HG03571 (cell line): ENCODE measurements at regions not wholly inside any gene's neighbourhood (a gene's known extent, or its start where the extent isn't known, plus 50 kb on each side); places are given as distances from the start of the nearest gene placed in this dataset.
"Not testable (repeated sequence)": the region's sequence is repeated elsewhere in the genome, so short reads cannot be mapped to it uniquely, and the experiment has no call there.

Experiments
- ATAC-seq: cut with Tn5 transposase; IDR thresholded peaks from one replicate; pipeline ENCODE4 v1.9.1; 2021; ENCODE audit not compliant: unreplicated experiment

DNA sequence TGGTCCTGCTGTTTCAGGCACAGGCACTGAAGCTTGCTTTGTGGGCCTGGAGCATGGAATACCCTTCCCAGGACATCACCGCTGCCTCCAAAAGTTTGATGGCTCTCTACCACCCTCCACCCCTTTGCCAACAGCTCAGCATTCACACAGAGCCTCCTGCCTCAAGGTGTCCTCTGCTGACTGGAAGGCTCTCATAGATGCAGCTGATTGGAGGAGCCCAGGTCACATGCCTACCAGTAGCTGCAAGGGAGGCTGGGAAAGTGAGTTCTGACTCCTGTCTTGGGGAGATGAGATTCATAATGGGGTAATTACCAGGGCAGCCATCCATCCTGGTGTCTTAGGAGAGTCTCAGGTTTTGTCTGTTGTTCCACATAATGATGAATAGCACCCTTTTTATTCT is 124.8 kb upstream of the GRIK3 start:
- ATAC-seq: no peak

DNA sequence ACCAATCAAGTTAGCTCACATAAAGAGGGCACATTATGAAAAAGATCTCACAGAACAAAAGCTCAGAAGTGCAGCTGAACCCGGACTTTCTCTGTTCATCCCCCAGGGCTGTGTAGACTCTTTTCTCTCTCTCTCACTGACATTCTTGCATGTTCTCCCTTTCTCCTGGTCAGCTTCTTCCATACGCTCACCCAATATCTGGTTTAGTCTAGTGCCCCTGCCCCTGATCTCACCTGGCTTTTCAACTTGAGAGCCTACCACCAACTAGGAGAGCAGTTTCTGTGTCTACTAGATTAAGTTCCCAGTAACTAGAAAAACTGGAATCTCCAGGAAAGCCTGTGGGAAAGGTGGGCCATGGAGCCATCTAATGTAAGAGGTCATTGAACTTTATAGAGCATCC is 126.9 kb upstream of the GRIK3 start:
- no peak for ATAC-seq

DNA sequence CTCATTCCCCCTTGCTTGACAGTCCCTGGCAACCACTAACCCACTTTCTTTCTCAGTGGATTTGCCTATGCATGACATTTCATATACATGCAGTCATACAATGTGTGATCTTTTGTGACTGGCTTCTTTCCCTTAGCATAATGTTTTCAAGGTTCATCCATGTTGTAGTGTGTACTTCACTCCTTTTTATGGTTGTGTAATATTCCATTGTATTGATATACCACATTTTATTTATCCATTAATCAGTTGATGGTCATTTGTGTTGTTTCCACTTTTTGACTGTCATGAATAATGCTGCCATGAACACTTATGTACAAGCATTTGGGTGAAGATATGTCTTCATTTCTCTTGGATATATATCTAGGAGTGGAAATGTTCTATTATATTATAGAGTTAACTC is 127.7 kb upstream of the GRIK3 start:
- no peak for ATAC-seq

DNA sequence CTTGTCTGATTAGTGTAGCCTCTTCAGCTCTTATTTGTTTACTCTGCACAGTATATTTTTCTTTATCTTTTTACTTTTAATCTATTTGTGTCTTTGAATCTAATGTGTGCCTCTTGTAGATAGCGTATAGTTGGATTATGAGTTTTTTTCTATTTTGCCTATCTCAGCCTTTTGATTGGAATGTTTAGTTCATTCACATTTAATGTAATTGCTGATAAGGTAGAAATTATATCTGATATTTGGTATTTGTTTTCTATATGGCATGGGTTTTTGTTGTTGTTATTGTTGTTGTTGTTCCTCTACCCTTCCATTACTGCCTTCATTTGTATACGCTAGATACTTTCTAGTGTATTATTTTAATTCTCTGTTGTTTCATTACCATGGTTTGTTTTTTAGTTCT is 131.7 kb upstream of the GRIK3 start:
- no peak for ATAC-seq

DNA sequence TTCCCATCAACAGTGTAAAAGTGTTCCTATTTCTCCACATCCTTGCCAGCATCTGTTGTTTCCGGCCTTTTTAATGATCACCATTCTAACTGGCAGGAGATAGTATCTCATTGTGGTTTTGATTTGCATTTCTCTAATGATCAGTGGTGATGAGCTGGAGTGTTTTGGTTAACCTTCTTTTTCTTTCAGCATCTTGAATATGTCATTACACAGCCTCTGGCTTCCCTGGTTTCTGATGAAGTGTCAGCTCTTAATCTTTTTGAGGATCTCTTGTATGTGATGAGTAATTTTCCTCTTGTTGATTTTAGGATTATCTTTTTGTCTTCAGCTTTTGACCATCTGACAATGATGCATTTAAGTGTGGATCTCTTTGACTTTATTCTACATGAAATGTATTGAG is 133.2 kb upstream of the GRIK3 start:
- no peak for ATAC-seq

DNA sequence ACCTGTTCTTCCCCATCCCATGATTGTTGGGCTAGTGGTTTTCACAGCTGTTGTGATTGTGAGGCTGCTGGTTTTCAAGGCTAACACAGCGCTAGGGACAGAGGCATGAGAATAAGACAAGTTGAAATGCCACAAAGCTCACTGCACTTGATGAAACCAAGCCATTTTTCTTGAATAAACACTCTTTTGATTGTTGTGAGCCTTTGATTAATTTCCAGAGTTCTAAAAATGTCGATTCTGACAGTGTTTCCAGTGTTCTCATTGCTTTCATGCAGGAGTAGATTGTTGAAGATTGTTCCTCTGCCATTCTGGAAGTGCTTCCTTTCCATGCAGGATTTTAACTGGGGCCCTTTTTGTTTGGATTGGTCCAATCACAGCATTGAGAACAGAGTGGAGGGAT is 134.9 kb upstream of the GRIK3 start:
- ATAC-seq: no peak

DNA sequence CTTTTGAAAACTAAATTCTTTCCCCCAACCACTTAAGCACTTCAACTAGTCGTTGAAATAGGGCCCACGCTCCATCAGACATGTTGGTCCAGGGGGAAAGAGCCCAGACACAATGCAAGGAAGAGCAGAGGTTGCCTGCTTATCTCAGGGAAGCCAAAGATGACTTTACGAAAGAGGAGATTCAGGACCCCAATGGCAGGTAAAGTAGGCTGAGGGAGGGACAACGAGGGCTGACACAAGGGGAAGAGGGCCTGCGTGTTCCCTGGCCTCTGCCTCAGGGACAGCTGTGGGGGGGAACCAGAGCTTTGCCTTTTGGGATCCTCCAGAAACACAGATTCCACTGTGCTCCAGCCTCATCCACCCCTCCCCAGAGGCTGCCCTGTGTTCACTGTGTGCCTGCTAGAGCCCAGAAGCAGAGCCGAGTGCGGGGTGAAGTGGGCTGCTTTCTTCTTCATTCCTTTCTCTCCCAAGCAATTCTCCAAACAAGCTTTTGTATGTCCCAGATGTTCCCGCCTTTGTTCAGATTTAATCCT is 135.5 kb upstream of the GRIK3 start:
- no peak for ATAC-seq

DNA sequence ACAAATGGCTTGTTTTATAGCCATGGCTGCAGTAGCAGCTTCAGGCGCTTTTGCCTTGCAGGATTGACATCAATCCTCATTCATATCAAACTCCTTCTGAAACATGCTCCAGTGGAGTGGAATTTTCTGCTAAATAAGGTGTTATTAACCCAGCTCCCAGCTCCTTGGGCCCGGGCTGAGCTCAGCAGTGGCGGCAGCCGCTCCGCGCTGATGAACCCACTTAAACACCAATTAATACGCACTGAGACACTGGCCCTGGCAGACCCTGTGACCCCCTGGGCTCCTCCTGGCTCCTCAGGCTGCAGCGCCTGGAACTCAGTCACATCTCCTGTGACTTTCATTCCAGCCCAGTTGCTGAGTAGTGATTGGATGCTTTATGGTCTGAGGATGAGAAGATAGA is 137.4 kb upstream of the GRIK3 start:
- no peak for ATAC-seq

DNA sequence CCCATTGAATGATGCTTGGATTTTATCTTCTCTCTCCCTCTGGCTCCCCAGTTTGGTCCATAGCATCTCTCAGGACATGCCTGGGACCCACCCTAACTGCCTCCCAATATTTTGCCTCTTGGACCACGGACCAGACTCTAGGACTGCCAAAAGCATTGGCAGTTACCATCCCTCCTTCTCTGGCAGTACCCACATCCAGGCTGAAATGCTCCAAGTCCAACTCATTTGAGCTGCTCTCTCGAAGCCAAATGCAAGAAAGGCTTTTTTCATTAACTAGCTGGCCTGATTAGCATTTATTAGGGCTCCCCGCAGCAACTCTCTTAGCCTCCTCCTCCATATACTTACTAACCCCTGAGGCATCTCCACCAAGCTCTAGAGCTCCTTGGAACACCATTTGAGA is 140.0 kb upstream of the GRIK3 start:
- no peak for ATAC-seq

DNA sequence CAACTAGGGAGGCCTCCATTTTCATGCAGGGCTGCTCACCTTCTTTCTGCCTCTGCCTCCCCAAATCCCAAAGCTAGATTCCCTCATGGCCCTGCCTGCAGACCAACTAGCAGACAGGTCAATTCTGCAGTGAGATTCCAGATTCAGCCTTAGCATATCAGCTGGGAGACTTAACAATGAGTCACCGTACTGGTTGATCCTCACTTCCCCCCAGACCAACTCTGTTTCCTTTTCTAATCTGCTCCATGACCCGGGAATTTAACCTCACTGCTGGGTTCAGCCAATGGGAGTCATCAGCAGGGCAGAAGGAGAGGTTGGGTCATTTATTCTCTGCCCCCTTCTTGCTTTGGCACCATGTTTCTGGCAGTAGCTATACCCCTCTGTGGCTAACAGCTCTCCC is 140.6 kb upstream of the GRIK3 start:
- no peak for ATAC-seq

DNA sequence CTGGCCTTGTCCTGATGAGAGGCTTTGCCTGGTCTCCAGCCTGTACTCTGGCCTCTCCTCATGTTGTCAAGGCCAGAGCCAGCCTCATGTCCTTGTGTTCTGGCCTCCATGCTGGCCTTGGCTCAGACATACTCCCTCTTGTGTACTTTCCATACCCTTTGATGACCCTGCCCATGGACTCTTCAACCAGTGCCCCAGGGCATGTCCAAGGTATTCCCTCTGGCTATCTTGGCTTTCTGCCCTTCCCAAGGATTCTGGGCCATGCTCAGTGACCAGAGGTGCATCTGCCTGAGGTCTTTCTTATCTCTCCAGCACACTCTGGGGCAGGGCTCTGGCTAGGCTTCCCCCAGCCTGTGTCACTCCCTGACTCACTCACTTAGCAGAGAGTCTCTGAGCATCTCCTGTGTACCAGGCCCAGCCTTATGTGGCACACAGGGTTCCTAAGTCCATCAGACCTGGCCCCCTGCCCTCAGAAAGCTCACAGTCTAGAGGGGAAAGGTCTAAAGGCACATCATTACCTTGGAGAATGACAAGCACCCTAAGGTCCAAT is 141.4 kb upstream of the GRIK3 start:
- ATAC-seq: no peak

DNA sequence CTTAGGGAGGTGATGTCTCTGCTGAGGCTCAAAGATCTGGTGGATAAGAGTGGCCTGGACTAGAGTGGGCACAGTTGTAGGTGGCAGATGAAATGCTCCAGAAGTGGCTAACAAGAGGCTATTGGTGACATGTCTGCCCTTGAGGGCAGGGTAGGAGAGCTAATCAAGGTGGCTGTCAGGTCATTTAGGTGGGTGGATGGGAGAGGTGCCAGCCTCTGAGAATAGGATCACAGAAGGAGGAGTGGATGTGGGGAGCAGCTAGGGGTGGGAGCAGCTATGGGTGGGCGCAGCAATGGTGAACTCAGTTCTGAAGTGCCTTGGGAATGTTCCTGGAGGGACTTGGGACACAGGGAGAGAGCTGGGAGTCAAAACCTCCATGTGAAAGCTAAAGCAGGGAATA is 142.0 kb upstream of the GRIK3 start:
- no peak for ATAC-seq

DNA sequence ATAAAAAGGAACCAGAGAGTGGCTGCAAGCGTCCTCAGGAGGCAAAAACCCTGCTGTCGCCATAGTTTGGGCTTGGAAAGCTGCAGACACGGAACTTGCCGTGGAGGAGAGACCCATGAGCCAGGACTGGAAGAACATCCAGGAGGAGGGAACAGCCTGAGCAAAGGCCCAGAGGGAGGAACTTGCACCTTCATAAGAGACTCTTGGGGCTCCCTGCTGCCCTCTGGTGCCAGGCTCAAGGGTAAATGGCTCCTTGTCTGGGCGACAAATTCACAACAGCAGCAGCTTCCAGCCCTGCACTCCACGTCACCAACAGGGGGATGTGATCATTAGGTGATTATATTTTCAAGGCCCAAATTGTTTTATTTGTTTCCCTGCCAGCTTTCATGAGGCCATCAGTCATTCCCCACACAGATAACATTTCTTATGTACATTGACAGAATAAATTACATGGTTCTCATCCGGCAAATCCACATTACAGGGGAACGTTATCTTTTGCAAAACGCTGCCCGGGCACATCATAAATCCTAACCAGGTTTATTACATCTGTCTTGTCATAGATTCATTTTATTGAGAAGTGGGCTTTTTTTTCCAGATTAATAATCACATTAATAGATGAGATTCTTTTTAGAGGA is 143.0 kb upstream of the GRIK3 start:
- no peak for ATAC-seq

DNA sequence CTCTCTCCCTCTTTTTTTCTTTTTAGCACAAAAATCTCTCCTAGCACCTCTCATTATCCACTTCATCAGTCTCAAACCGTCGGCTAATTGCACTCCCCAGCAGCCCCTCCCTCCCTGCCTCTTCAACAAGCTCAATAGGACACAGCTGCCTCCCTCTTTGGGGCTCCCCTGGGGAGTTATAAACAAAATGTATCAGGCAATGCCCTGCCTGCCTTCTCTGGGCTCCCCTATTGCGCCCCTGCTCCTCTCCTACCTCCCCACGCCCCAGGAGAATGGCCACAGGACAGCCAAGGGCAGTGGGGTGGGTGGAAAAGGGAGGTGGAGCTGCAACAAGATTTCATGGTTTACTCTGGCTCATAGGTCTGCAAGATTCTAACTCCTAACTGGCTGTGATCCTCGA is 147.1 kb upstream of the GRIK3 start:
- no peak for ATAC-seq

DNA sequence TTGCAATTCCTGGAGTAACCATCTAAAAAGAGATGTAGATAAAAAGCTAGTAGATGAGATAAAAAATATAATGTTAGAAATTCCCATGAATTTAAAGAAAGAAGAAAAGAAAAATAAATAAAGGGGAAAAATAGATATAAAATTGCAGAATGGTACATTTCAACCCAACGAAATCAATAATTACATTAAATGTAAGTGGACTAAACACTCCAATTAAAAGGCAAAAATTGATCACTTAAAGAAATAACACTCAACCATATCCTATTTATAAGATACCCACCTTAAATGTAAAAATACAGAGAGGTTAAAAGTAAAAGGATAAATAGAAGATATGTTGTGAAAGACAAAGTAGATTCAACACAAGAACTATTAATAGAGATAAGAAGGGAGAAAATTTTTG is 150.5 kb upstream of the GRIK3 start:
- ATAC-seq: no peak

DNA sequence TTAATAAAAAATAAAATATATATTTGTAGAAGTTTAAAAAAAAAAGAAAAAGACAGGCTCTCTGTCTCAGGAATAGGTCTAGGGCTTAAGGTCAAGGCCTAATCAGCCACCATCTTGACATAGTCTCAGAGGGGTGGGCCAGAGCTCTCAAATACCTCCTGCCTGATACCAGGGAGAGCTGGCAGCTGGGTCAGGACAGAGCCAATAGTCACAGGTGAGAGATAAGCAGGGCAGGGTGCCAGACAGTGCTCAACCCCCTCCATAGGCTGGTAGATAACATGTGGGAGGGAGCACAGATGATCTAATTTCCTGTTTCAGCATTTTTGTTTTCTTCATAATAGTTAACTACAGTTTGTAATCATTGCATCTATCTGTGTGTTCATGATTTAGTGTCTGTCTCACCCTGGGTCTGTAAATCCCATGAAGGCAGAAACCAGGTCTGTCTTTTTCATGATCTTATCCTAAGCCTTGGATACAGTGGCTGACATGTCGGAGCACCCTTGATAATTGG is 152.0 kb upstream of the GRIK3 start:
- ATAC-seq: no peak

DNA sequence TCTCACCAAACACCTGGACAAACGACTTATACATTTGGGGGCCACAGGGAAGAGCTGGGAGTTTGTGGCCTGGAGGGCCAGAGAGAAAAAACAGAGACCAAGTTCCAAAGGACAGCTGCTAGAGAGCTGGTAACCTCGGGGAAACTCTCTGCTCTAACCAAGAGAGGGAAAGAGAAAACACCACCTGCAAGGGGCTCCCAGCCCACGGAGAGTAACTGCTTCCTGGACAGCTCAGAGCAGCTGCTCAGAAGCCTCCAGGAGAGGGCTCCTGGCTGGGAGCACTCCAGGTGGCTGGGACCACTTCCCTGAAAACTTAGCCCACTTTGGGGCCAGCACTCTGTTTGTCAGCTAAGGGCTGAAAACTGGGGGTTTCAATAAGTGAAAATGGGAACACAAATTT is 154.8 kb upstream of the GRIK3 start:
- no peak for ATAC-seq

DNA sequence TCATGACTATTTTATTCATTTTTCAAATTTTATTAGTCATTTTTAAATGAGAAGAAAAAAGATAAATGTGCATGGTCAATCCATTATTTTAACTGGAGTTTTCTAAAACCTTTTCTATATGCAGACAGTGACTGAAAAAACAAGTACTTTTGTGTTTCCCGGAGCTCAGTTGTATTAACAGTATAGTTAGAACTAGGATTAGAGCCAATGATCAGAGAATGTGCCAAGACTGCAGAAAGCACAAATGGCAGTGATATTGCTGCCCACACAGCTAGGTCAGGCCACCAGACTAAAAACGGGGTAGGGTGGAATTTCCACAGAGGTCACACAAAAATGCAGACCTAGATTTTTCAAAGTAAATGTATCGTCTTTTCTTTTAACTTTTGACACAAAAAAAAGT is 163.1 kb upstream of the GRIK3 start:
- no peak for ATAC-seq

DNA sequence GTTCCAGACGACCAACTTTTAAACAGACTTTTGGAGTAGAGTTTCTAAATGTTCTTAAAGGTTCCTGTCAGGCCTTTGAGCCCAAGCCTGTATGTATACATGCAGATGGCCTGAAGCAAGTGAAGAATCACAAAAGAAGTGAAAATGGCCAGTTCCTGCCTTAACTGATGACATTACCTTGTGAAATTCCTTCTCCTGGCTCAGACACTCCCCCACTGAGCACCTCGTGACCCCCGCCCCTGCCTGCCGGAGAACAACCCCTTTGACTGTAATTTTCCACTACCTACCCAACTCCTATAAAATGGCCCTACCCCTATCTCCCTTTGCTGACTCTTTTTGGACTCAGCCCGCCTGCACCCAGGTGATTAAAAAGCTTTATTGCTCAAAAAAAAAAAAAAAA is 180.0 kb upstream of the GRIK3 start:
- not testable (repeated sequence) for ATAC-seq

DNA sequence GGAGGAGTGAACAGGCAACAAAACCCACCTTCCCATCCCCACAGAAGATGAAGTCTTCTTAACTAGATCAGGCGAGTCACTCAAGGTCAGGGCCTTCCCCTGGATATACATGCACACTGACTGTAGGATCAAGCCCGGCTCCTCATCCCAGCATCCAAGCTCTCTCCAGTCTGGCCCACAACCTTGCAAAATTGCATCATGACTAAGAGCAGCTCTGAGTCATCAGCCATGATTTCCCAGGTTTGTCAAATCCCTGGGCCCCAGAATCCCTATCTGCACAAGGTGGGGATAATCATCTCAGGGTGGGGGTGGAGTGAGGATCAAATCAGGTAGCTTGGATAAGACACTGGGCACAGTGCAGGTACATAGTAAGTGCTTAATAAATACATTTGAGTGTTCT is 199.3 kb upstream of the GRIK3 start:
- ATAC-seq: no peak

DNA sequence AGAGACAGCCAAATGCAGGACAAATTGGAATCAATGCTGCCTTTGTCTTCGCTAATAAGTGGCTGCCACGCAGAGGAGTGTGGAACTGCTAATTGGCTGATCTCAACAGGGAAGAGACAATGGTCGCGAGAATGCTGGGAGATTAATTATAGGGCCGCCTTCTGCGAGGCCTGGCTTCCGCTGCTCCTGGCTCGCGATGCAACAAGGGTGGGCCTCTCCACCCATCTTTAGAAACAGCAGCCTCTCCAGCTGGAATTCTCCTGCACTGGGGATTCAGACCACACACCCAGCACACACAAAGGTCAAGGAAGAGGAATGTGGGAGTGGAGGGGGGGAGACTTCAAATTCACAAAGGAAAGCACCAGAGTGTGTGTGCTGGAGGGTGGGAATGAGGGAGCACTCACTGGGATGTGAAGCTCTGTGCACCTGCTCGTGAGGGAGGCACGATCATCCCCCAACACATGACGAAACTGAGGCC is 200.7 kb upstream of the GRIK3 start:
- no peak for ATAC-seq

DNA sequence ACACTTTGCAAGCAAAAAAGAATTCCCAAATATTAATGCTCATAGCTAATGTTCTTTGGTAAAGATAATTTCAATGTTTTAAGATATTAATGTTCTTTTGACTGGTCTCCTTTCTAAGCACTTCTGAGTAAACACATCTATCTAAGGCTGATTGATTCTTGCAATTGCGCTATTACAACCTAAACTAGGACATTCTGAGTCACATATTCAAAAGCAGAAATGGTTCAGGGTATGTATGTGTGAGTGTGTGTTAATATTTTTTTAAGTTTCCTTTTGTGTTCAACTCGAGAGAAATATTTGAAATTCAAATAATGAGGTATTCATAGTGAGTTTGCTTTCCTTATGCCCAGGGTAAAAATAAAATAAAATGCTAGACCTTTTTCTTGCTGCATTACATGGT is 203.6 kb upstream of the GRIK3 start:
- no peak for ATAC-seq
